ENCODE measurements at regions not wholly inside any gene's neighbourhood (a gene's known extent, or its start where the extent isn't known, plus 50 kb on each side); places are given as distances from the start of the nearest gene placed in this dataset.

DNA sequence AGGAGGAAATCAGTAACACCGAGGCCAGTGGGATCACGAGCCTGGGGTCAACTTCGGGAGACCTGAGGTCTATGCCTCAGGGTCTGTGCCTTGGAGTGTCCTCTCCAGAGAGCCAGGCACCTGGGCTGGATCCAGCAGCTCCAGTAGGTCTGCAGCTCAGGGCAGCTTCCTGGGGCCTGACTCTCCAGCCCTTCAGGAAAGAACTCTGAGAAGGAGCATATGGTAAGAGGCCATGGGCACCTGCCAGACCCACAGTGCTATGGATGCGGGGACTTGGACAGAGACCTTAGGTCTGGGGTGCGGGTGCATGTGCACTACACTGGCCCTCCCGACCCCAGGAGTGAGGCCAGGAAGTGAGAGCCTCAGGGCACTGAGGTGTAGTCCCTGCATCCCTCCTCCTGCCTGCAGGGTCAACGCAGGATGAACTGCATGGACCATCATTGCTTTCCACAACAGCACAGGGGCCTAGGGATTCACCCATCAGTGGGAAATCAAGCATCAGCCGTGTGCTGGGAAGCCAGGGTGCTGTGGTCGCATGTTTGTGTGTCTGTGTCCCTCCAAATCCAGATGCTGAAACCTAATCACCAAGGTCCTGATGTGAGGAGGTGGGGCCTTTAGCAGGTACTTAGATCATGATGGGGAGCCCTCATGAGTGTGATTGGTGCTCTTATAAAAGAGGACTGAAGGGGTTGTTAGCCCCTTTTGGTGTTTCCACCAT, 210.9 kb upstream of the CST7 start:
- no peak overlapping the region for H3K27ac ChIP-seq (ENCODE audit: low read length)
- no peaks in the 10 kb centered on the region for H3K27me3 ChIP-seq (ENCODE audit: control insufficient read depth, insufficient read depth, low read length)

DNA sequence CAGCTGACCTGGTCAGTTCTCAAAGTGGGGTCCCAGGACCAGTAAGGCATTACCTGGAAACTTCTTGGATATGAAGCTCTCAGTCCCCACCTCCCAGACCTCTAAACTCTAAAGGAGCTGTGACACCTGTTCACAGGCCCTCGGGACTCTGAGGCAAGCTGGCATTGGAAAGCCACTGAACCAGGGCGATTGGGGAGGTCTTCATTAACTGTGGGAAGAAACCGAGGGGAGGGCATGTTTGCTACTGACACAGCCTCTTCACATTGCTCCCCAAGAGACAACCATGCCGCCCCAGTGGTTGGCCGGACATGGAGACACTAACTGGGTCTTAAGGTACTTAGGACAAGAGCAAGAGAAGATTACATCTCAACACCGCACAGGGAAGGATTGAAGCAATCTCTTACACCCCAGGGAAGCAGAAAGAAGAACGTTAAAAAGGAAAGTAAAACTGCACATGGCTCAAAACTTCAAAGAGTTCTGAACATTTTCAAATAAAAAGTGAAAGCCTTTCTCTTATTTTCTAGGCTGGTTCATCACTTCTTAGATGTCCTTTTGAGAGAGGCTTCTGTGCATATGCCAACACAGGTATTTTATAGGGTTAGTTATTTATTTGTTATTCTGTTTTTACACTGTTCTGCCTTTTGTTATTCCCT, 210.0 kb upstream of the CST7 start:
- H3K4me1 ChIP-seq (ENCODE audit: control insufficient read depth, insufficient read depth, low read length): peaks cover 3% of the 10 kb centered on the region
- H3K9me3 ChIP-seq (ENCODE audit: control insufficient read depth, insufficient read depth, low read length): no peaks in the 10 kb centered on the region

More for the DNA sequence above, 210.9 kb upstream of the CST7 start:
- Histone ChIP-seq H3K4me3 (ENCODE audit: low read length) (no peak overlapping the region), H3K36me3 (ENCODE audit: control insufficient read depth, insufficient read depth, low read length) (no peaks in the 10 kb centered on the region), H3K4me1 (ENCODE audit: control insufficient read depth, insufficient read depth, low read length) (peaks cover 3% of the 10 kb centered on the region), H3K9me3 (ENCODE audit: control insufficient read depth, insufficient read depth, low read length) (no peaks in the 10 kb centered on the region)
- no peak for DNase-seq (ENCODE audit: low read depth, low spot score)
- WGBS (ENCODE audit: insufficient coverage, insufficient read length): no CpG with 5 or more reads among the region's 9 CpGs

DNA sequence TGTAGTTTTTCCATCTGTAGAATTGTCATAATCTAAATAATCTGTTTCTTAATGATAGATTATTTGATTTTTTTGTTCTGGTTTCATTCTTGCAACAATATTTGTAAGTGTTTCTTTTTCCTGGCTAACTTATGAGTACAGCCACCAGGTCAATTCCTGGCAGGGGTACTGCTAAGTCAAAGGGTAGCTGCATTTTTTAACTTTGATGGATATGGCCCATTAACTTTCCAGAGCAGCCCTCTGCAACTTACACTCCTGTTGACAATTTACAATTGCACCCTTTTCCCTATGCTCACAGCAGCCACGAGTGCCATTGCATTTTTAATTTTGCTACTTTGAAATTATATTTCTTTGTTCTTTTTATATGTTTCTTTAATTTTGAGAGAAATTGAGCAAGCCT, 209.3 kb upstream of the CST7 start:
- H3K27ac ChIP-seq (ENCODE audit: low read length): no peak overlapping the region
- WGBS (ENCODE audit: insufficient coverage, insufficient read length): no CpG with 5 or more reads among the region's 1 CpG

More for the DNA sequence above, 210.0 kb upstream of the CST7 start:
- no peaks in the 10 kb centered on the region for H3K36me3 ChIP-seq (ENCODE audit: control insufficient read depth, insufficient read depth, low read length)
- no peaks in the 10 kb centered on the region for H3K27me3 ChIP-seq (ENCODE audit: control insufficient read depth, insufficient read depth, low read length)
- no CpG with 5 or more reads among the region's 7 CpGs for WGBS (ENCODE audit: insufficient coverage, insufficient read length)
- DNase-seq (ENCODE audit: low read depth, low spot score): no peak
- H3K4me3 ChIP-seq (ENCODE audit: low read length): no peak overlapping the region
- no peak overlapping the region for H3K27ac ChIP-seq (ENCODE audit: low read length)

DNA sequence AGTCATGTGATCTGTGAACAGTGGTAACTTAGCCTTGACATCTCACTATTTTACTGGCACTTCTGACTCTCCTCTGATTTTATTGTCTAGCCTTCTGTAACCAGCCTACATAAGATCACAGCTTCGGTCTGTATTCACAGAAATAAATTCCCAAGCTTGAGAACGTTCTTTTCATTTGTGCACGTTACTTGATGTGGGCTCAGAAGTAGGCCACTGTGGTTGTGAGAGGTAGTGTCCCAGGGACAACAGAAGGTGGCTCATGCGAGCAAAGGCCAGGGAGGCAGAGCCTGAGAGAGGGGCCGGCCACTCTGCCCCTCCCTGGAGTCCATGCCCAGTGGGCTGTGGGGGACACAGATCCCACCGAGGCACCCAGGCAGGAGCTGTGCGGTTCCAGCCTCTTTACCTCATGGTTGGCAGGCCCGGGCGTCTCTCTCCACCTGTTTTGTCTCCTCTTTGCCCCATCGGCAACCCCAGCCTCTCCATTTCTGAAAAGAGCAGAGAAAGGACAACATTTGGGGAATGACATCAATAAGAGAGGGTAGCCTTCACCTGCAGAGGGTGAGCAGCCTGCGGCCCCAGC, 207.5 kb upstream of the CST7 start:
- no peak for DNase-seq (ENCODE audit: low read depth, low spot score)
- Histone ChIP-seq H3K4me1 (ENCODE audit: control insufficient read depth, insufficient read depth, low read length) (peaks cover 2% of the 10 kb centered on the region; the same call in 1 of the 2 replicates), H3K27ac (ENCODE audit: low read length) (no peak overlapping the region), H3K36me3 (ENCODE audit: control insufficient read depth, insufficient read depth, low read length) (no peaks in the 10 kb centered on the region), H3K4me3 (ENCODE audit: low read length) (no peak overlapping the region), H3K9me3 (ENCODE audit: control insufficient read depth, insufficient read depth, low read length) (no peaks in the 10 kb centered on the region), H3K27me3 (ENCODE audit: control insufficient read depth, insufficient read depth, low read length) (no peaks in the 10 kb centered on the region)
- WGBS (ENCODE audit: insufficient coverage, insufficient read length): no CpG with 5 or more reads among the region's 11 CpGs

More for the DNA sequence above, 209.3 kb upstream of the CST7 start:
- Histone ChIP-seq H3K4me3 (ENCODE audit: low read length) (no peak overlapping the region), H3K4me1 (ENCODE audit: control insufficient read depth, insufficient read depth, low read length) (peaks cover 3% of the 10 kb centered on the region), H3K9me3 (ENCODE audit: control insufficient read depth, insufficient read depth, low read length) (no peaks in the 10 kb centered on the region), H3K36me3 (ENCODE audit: control insufficient read depth, insufficient read depth, low read length) (no peaks in the 10 kb centered on the region), H3K27me3 (ENCODE audit: control insufficient read depth, insufficient read depth, low read length) (no peaks in the 10 kb centered on the region)
- DNase-seq (ENCODE audit: low read depth, low spot score): no peak

DNA sequence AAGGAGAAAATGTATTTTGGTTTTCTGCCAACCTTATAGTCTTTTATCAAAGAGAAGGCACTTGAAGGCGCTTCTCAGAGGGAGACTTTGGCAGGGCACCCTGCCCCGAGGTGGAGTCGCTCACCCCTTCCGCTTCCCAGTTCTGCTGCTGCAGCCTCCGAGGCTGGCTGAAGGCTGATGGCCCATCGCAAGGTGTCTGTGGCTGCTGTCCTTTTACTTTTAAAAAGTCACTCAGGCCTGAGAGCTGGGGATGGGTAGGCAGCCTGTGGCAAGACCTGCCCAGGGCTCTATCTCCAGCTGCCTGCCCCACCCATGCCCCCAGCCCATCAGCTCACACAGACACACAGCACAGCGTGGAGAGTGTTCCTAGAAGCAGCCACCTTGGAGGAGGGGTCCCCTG, 206.6 kb upstream of the CST7 start:
- H3K9me3 ChIP-seq (ENCODE audit: control insufficient read depth, insufficient read depth, low read length): no peaks in the 10 kb centered on the region
- DNase-seq (ENCODE audit: low read depth, low spot score): no peak
- H3K4me3 ChIP-seq (ENCODE audit: low read length): no peak overlapping the region
- no peak overlapping the region for H3K27ac ChIP-seq (ENCODE audit: low read length)
- no CpG with 5 or more reads among the region's 7 CpGs for WGBS (ENCODE audit: insufficient coverage, insufficient read length)
- no peaks in the 10 kb centered on the region for H3K27me3 ChIP-seq (ENCODE audit: control insufficient read depth, insufficient read depth, low read length)
- peaks cover 2% of the 10 kb centered on the region; the same call in 1 of the 2 replicates for H3K4me1 ChIP-seq (ENCODE audit: control insufficient read depth, insufficient read depth, low read length)
- no peaks in the 10 kb centered on the region for H3K36me3 ChIP-seq (ENCODE audit: control insufficient read depth, insufficient read depth, low read length)

DNA sequence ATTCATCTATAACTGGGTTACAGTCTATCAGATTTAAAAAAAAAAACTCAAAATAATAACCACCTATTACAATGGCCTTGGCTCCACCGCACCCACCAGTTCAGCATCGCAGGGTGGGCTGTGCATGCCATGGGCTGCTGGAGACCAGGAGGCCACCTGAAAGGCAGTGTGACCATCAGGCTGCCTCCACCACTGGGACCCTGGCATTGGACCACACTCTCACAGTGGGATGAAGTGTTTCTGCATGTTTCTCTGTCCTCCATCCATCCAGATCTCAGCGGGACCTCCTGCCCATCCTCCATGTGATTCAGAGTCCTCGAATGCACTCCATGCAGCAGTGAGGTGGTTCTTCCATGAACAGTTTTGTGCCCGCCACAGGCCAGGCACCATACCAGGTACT, 206.1 kb upstream of the CST7 start:
- no peak overlapping the region for H3K27ac ChIP-seq (ENCODE audit: low read length)
- H3K4me1 ChIP-seq (ENCODE audit: control insufficient read depth, insufficient read depth, low read length): peaks cover 2% of the 10 kb centered on the region; the same call in 1 of the 2 replicates
- no peak for DNase-seq (ENCODE audit: low read depth, low spot score)
- H3K4me3 ChIP-seq (ENCODE audit: low read length): no peak overlapping the region
- WGBS (ENCODE audit: insufficient coverage, insufficient read length): no CpG with 5 or more reads among the region's 5 CpGs
- no peaks in the 10 kb centered on the region for H3K36me3 ChIP-seq (ENCODE audit: control insufficient read depth, insufficient read depth, low read length)
- no peaks in the 10 kb centered on the region for H3K9me3 ChIP-seq (ENCODE audit: control insufficient read depth, insufficient read depth, low read length)
- H3K27me3 ChIP-seq (ENCODE audit: control insufficient read depth, insufficient read depth, low read length): no peaks in the 10 kb centered on the region

DNA sequence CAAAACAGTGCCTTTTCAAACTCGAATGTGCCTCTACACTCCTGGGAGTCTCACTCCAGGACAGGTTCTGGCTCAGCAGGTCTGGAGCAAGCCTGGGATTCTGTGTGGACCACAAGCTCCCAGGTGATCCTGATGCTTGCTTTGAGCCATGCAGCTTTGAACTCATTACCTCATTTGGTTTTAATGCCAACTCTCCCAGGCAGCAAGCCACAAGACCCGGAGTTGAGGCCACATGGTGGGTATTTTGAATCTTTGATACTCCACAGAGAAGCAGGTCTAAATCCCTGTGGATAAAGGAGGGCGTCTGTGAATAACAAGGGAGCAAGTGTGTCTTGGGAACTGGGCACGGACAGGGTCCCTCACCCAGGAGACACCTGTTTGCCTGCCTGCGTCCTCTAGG, 205.4 kb upstream of the CST7 start:
- Histone ChIP-seq H3K27me3 (ENCODE audit: control insufficient read depth, insufficient read depth, low read length) (no peaks in the 10 kb centered on the region), H3K27ac (ENCODE audit: low read length) (no peak overlapping the region), H3K4me3 (ENCODE audit: low read length) (no peak overlapping the region), H3K4me1 (ENCODE audit: control insufficient read depth, insufficient read depth, low read length) (0 out of 2 replicates have a peak, but pooled peaks cover 2% of the 10 kb centered on the region), H3K36me3 (ENCODE audit: control insufficient read depth, insufficient read depth, low read length) (no peaks in the 10 kb centered on the region), H3K9me3 (ENCODE audit: control insufficient read depth, insufficient read depth, low read length) (no peaks in the 10 kb centered on the region)
- DNase-seq (ENCODE audit: low read depth, low spot score): no peak
- no CpG with 5 or more reads among the region's 5 CpGs for WGBS (ENCODE audit: insufficient coverage, insufficient read length)

DNA sequence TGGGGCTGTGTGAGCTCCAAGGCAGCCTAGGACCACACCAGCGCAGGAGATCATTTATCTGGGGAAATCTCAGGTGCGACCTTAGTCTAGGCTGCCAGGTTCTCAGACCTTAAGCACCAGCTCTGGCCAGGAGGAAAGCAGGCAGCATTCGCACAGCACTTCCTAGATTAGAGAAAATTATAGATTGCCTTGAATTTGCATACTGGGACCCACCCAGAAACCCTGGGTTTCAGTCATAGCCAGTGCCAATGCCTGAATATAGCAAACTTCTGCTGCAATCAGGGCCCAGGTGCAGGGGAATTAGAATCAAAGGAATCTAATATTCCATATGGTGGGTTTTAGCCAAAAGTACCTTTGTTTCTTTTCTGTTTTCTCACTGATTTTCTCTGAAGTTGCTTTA, 204.3 kb upstream of the CST7 start:
- no CpG with 5 or more reads among the region's 3 CpGs for WGBS (ENCODE audit: insufficient coverage, insufficient read length)
- DNase-seq (ENCODE audit: low read depth, low spot score): no peak
- H3K36me3 ChIP-seq (ENCODE audit: control insufficient read depth, insufficient read depth, low read length): no peaks in the 10 kb centered on the region
- H3K4me1 ChIP-seq (ENCODE audit: control insufficient read depth, insufficient read depth, low read length): 0 out of 2 replicates have a peak, but pooled peaks cover 2% of the 10 kb centered on the region
- H3K9me3 ChIP-seq (ENCODE audit: control insufficient read depth, insufficient read depth, low read length): no peaks in the 10 kb centered on the region
- H3K27ac ChIP-seq (ENCODE audit: low read length): no peak overlapping the region
- H3K27me3 ChIP-seq (ENCODE audit: control insufficient read depth, insufficient read depth, low read length): no peaks in the 10 kb centered on the region
- H3K4me3 ChIP-seq (ENCODE audit: low read length): no peak overlapping the region

DNA sequence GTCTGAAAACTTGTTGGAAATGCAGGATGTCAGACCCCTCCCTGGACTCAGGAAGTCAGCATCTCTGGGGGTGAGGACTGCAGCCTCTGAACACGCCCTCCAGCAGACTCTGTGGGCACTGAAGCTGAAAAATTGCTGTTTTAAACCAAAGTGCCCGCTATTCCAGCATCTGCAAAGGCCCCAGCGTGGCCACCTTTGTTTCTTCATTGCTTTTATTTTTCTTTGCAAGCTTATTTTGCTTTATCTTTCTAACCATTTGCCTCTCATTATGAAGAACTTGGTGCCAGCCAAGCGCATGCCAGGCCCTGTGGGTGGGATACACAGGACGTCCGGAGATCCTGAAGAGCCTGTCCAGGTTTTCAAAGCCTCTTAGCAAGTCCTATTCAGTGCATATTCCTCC, 203.9 kb upstream of the CST7 start:
- no peak for DNase-seq (ENCODE audit: low read depth, low spot score)
- Histone ChIP-seq H3K36me3 (ENCODE audit: control insufficient read depth, insufficient read depth, low read length) (no peaks in the 10 kb centered on the region), H3K4me1 (ENCODE audit: control insufficient read depth, insufficient read depth, low read length) (0 out of 2 replicates have a peak, but pooled peaks cover 2% of the 10 kb centered on the region), H3K27ac (ENCODE audit: low read length) (no peak overlapping the region), H3K4me3 (ENCODE audit: low read length) (no peak overlapping the region), H3K9me3 (ENCODE audit: control insufficient read depth, insufficient read depth, low read length) (no peaks in the 10 kb centered on the region), H3K27me3 (ENCODE audit: control insufficient read depth, insufficient read depth, low read length) (no peaks in the 10 kb centered on the region)
- WGBS (ENCODE audit: insufficient coverage, insufficient read length): no CpG with 5 or more reads among the region's 6 CpGs

DNA sequence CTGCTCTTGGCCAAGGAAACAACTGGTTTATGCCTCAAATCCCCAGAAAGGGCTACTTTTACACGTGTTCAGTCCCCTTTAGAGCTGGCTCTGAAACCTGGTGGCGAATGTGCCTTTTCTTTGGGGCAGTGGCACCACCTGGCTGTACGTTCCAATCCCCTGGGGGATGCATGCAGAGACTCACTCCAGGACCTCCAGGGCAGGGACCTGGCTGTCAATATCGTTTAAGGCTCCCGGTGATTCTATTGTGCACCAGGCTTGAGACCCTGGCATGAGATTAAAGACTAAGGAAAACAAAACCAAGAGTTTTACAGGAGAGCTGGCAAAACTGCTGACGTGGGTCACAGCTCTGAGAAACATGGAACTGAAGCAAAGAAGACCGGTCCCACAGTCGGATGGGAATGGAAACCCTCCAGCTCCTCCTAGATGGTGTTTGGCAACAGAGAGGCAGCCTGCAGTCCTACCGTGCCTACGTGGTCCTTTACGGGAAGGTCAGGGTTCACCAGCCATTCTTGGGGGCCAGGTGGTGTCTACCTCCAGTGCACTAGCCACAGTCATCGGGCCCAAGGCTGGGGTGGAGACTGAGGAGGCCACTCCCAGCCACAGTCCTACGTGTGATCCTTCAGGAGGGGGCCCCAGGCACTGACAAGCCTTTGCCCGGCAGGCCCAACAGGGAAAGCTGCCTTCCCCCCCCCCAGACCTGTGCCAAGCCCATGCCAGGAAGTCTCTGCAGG, 203.3 kb upstream of the CST7 start:
- no peak overlapping the region for H3K4me3 ChIP-seq (ENCODE audit: low read length)
- WGBS (ENCODE audit: insufficient coverage, insufficient read length): no CpG with 5 or more reads among the region's 14 CpGs
- H3K27me3 ChIP-seq (ENCODE audit: control insufficient read depth, insufficient read depth, low read length): no peaks in the 10 kb centered on the region
- no peaks in the 10 kb centered on the region for H3K36me3 ChIP-seq (ENCODE audit: control insufficient read depth, insufficient read depth, low read length)
- H3K4me1 ChIP-seq (ENCODE audit: control insufficient read depth, insufficient read depth, low read length): 0 out of 2 replicates have a peak, but pooled peaks cover 2% of the 10 kb centered on the region
- no peak overlapping the region for H3K27ac ChIP-seq (ENCODE audit: low read length)
- no peak for DNase-seq (ENCODE audit: low read depth, low spot score)
- no peaks in the 10 kb centered on the region for H3K9me3 ChIP-seq (ENCODE audit: control insufficient read depth, insufficient read depth, low read length)
